Stimulated activated CD4-positive, alpha-beta T cell treated with anti-CD3 and anti-CD28 coated beads, TNF-alpha, amount 100 ng/mL, for 24 hours (primary cell): ENCODE measurements at regions not wholly inside any gene's neighbourhood (a gene's known extent, or its start where the extent isn't known, plus 50 kb on each side); places are given as distances from the start of the nearest gene placed in this dataset.

Experiments
- DNase-seq, 3 experiments: peaks; one replicate each; pipeline ENCODE4 v3.0.0-alpha.2; 2020; ENCODE audit warnings: low read depth in 3 of 3

- DNase-seq: no peak
These were observed 279.7 kb downstream of the SS18 start for GRCh38 chr18:25810736-25811135.

GRCh38 chr18:25805939-25806338 is 284.5 kb downstream of the SS18 start:
- no peak for DNase-seq

- no peak for DNase-seq
These were observed 285.1 kb downstream of the SS18 start for GRCh38 chr18:25805323-25805722.

GRCh38 chr18:25799231-25799630 is 291.2 kb downstream of the SS18 start:
- no peak for DNase-seq

GRCh38 chr18:25798046-25798445 is 292.4 kb downstream of the SS18 start:
- DNase-seq: no peak

- DNase-seq: no peak
These were observed 295.2 kb downstream of the SS18 start for GRCh38 chr18:25795213-25795612.

- DNase-seq: no peak
These were observed 303.1 kb downstream of the SS18 start for GRCh38 chr18:25787276-25787675.

GRCh38 chr18:25786758-25787157 is 303.7 kb downstream of the SS18 start:
- no peak for DNase-seq

- DNase-seq: no peak
These were observed 310.3 kb downstream of the SS18 start for GRCh38 chr18:25780105-25780504.

- no peak for DNase-seq
These were observed 318.6 kb downstream of the SS18 start for GRCh38 chr18:25771796-25772195.

- DNase-seq: no peak
These were observed 325.6 kb downstream of the SS18 start for GRCh38 chr18:25764777-25765176.

- no peak for DNase-seq
These were observed 331.3 kb downstream of the SS18 start for GRCh38 chr18:25759111-25759510.

GRCh38 chr18:25743646-25744151 is 346.7 kb downstream of the SS18 start:
- DNase-seq: no peak

GRCh38 chr18:25739376-25739775 is 351.0 kb downstream of the SS18 start:
- no peak for DNase-seq

- no peak for DNase-seq
These were observed 352.6 kb downstream of the SS18 start for GRCh38 chr18:25737710-25738311.

GRCh38 chr18:25736516-25736915 is 353.9 kb downstream of the SS18 start:
- no peak for DNase-seq

GRCh38 chr18:25735459-25735858 is 355.0 kb downstream of the SS18 start:
- DNase-seq: no peak

- no peak for DNase-seq
These were observed 356.1 kb downstream of the SS18 start for GRCh38 chr18:25734336-25734735.

GRCh38 chr18:25732862-25733261 is 357.6 kb downstream of the SS18 start:
- DNase-seq: no peak

GRCh38 chr18:25729072-25729471 is 361.3 kb downstream of the SS18 start:
- no peak for DNase-seq

GRCh38 chr18:25727281-25727985 is 363.0 kb downstream of the SS18 start:
- DNase-seq: no peak

- no peak for DNase-seq
These were observed 364.1 kb downstream of the SS18 start for GRCh38 chr18:25726298-25726697.

GRCh38 chr18:25725501-25725900 is 364.9 kb downstream of the SS18 start:
- DNase-seq: no peak

- DNase-seq: no peak
These were observed 365.4 kb downstream of the SS18 start for GRCh38 chr18:25724997-25725396.
